Neutrophil (primary cell): ENCODE measurements at regions not wholly inside any gene's neighbourhood (a gene's known extent, or its start where the extent isn't known, plus 50 kb on each side); places are given as distances from the start of the nearest gene placed in this dataset.
A peak's percentile ranks its signal among the peaks of the same experiment; 100 is the strongest.

Experiments used
- H3K27ac ChIP-seq: fragments of 200-600 bp; sonication (generic); 2 replicates; pipeline ENCODE4 v1.5.1; 2016; ENCODE audit warnings: mild to moderate bottlenecking, moderate library complexity
- H3K27me3 ChIP-seq: fragments of 200-600 bp; sonication (generic); 2 replicates; pipeline ENCODE4 v1.6.0; 2016; ENCODE audit warnings: mild to moderate bottlenecking
- H3K36me3 ChIP-seq: fragments of 200-600 bp; sonication (generic); 2 replicates; pipeline ENCODE4 v1.5.1; 2017
- H3K4me1 ChIP-seq, 2 experiments: fragments of 200-600 bp in 1 of 2; sonication (generic) in 1 of 2; 1 replicate in 1 of 2; 2 replicates in 1 of 2; pipeline versions ENCODE4 v1.5.1 to v1.6.1; 2013 to 2016; ENCODE audit warnings: low read depth in 1 of 2, low read length in 1 of 2, mild to moderate bottlenecking in 1 of 2, moderate library complexity in 1 of 2; ENCODE audit not compliant: control insufficient read depth in 1 of 2, insufficient read depth in 1 of 2
- H3K4me3 ChIP-seq, 2 experiments: fragments of 200-600 bp in 1 of 2; sonication (generic) in 1 of 2; 1 replicate in 1 of 2; 2 replicates in 1 of 2; pipeline ENCODE4 v1.5.1; 2013 to 2016; ENCODE audit warnings: low read depth in 1 of 2, low read length in 1 of 2, mild to moderate bottlenecking in 1 of 2, moderate library complexity in 1 of 2
- H3K9me3 ChIP-seq: fragments of 200-600 bp; sonication (generic); 2 replicates; pipeline ENCODE4 v1.5.1; 2016
- TF ChIP-seq, protein P1 (sequence below): fragments of 200-600 bp; sonication (generic); IDR thresholded peaks from 2 replicates; pipeline ENCODE4 v1.5.1; 2016; ENCODE audit warnings: antibody characterized with exemption

DNA sequence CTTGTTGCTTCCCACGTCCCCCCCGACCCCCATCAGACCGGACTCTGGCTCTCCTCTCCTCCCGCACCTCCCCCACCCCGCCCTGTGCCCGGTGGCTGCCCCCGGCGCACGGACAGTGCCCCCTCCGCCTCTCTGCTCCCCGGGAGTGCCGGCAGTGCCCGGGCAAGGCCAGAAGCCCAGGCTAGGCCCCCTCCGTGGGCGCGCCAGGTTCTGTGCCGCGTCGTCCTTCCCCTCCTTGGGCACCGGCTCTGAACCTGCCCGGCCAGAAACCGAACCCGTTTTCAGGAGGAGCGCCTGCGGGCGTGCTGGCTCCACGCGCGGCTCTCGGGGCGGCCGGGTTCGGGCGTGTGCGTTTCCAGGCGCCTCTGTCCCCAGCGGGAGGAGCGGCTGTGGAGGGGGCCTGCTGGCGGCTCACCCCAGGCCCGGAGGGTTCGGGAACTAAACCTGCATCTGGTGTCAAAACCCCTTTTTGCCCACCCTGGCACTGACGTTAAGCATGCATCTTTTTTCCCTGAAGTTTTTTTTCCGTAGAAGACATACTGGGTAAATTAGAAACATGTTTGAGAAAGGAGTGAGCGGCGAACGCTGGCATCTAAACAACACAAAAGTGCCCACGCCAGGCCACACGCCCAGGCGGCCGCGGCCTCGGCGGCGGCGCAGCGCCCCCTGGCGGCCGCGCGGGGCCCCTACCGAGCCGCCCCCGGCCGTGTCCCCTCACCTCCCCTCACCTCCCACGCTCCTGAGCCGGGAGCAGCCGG lies 123.9 kb upstream of the SLC1A4 start:
- TF ChIP-seq, protein P1, sequence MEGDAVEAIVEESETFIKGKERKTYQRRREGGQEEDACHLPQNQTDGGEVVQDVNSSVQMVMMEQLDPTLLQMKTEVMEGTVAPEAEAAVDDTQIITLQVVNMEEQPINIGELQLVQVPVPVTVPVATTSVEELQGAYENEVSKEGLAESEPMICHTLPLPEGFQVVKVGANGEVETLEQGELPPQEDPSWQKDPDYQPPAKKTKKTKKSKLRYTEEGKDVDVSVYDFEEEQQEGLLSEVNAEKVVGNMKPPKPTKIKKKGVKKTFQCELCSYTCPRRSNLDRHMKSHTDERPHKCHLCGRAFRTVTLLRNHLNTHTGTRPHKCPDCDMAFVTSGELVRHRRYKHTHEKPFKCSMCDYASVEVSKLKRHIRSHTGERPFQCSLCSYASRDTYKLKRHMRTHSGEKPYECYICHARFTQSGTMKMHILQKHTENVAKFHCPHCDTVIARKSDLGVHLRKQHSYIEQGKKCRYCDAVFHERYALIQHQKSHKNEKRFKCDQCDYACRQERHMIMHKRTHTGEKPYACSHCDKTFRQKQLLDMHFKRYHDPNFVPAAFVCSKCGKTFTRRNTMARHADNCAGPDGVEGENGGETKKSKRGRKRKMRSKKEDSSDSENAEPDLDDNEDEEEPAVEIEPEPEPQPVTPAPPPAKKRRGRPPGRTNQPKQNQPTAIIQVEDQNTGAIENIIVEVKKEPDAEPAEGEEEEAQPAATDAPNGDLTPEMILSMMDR, result peak; percentile 92
- H3K27ac ChIP-seq, result peak overlapping the region; percentile 97

DNA sequence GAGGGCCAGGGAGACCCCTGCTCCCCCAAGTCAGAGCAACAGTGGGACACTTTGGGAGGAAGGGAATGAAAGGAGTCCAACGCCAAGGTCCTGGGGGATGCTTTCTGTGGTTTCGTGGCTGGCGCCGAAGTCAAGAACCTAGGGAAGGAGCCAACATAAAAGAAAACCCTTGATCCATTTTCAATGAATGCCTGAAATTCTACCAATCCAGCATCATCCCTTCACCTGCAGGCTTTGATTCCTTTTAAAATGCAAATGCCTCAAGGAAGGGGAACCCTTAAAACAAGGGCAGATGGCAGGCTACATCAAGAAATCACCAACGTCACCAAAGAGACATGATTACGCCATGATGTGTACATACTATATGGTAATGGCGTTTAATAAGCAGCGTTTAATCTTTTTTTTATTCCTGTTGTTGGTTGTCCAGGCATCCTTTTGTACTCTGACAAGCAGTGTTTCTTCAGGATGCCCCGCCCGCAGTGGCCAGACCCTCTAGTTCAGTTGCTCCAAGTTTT lies 123.3 kb upstream of the SLC1A4 start:
- H3K27me3 ChIP-seq, result no peaks in the 10 kb centered on the region
- H3K4me1 ChIP-seq, result peaks cover 45 to 51% of the 10 kb centered on the region in 2 experiments
- H3K9me3 ChIP-seq, result no peaks in the 10 kb centered on the region
- peak overlapping the region; percentile 76 to 81 for H3K4me3 ChIP-seq
- H3K27ac ChIP-seq, result peak overlapping the region; percentile 97
- H3K36me3 ChIP-seq, result no peaks in the 10 kb centered on the region
- TF ChIP-seq, protein P1, result no peak

More for the DNA sequence above, 123.9 kb upstream of the SLC1A4 start:
- Histone ChIP-seq H3K4me1 (peaks cover 52 to 57% of the 10 kb centered on the region in 2 experiments), H3K4me3 (peak overlapping the region; percentile 76 to 81), H3K36me3 (no peaks in the 10 kb centered on the region), H3K27me3 (no peaks in the 10 kb centered on the region), H3K9me3 (no peaks in the 10 kb centered on the region)

DNA sequence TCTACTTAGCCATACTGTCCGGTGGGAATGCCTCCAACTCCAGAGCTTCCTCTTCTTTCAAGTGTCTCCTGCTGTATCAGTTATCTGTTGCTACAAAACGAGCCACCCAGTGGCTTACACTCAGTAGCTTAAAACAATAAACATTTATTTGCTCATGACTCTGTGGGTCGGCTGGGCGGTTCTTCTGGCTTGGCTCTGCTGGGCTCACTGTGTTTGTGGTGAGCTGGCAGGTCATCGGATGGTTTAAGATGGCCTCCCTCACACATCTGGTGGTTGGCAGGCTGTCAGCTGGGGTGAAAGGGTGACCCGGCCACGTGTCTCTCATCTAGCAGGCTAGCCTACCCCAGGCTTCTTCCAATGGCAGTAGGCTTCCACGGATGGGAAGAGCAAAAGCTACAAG lies 122.4 kb upstream of the SLC1A4 start:
- TF ChIP-seq, protein P1, result no peak
- no peaks in the 10 kb centered on the region for H3K36me3 ChIP-seq
- H3K9me3 ChIP-seq, result no peaks in the 10 kb centered on the region
- H3K27me3 ChIP-seq, result no peaks in the 10 kb centered on the region
- peaks cover 36 to 42% of the 10 kb centered on the region in 2 experiments for H3K4me1 ChIP-seq
- no peak overlapping the region for H3K27ac ChIP-seq
- no peak overlapping the region for H3K4me3 ChIP-seq

DNA sequence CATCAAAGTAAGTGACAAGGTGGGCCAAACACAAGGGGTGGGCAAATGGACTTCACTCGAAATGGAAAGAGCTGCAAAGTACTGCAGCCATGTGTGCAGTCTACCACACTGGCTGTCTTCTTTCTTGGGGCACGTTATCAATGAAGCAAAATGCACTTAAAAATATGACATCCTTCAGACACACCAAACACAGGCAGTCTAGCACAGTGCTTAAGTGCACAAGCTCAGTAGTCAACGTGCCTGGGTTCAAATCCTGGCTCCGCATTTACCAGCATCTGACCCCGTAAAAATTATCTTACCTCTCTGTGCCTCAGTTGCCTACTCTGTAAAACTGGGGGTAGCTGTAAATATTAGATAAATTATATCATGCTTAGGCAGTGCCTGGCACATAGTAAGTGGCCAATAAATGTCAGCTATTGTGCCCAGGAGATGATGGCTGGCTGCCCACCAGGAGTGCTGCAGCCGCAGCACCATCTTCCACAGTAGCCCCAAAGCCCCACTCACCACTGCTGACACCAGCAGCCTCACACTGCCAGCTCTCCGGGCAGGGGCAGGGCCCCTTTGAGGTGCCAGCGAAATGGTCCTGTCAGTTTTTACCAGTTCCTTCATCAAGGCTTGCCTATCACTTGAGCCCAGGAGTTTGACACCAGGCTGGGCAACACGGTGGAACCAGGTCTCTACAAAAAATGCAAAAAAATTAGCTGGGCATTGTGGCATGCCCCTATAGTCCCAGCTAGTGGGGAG lies 121.8 kb upstream of the SLC1A4 start:
- H3K4me3 ChIP-seq, result no peak overlapping the region

DNA sequence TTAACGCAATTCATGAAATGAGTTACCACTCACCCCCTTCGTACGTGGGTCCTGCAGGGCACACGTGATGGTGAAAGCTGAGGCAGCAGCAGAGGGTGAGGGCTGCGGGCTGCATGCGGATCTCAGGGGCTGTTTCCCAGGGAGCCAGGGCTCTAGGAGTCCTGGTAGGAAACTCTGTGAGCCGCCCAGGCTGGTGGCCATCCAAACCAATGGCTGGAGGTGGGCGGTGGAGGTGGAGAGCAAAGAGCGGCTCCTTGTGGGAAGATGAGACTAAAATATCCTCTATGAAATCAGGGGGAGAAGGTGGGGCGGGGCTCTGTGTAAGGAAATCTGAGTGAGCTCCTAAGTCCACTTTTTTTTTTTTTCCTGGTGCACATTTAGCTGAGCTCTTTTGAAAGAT lies 120.1 kb upstream of the SLC1A4 start:
- H3K36me3 ChIP-seq, result no peaks in the 10 kb centered on the region
- TF ChIP-seq, protein P1, result no peak
- H3K27ac ChIP-seq, result no peak overlapping the region
- H3K27me3 ChIP-seq, result no peaks in the 10 kb centered on the region
- H3K9me3 ChIP-seq, result no peaks in the 10 kb centered on the region
- H3K4me1 ChIP-seq, result peaks cover 19 to 26% of the 10 kb centered on the region in 2 experiments
- no peak overlapping the region for H3K4me3 ChIP-seq

More for the DNA sequence above, 121.8 kb upstream of the SLC1A4 start:
- Histone ChIP-seq H3K27ac (no peak overlapping the region), H3K36me3 (no peaks in the 10 kb centered on the region), H3K27me3 (no peaks in the 10 kb centered on the region), H3K4me1 (peaks cover 30 to 36% of the 10 kb centered on the region in 2 experiments), H3K9me3 (no peaks in the 10 kb centered on the region)
- TF ChIP-seq, protein P1, result no peak
